ENCODE measurements at regions not wholly inside any gene's neighbourhood (a gene's known extent, or its start where the extent isn't known, plus 50 kb on each side); places are given as distances from the start of the nearest gene placed in this dataset.

DNA sequence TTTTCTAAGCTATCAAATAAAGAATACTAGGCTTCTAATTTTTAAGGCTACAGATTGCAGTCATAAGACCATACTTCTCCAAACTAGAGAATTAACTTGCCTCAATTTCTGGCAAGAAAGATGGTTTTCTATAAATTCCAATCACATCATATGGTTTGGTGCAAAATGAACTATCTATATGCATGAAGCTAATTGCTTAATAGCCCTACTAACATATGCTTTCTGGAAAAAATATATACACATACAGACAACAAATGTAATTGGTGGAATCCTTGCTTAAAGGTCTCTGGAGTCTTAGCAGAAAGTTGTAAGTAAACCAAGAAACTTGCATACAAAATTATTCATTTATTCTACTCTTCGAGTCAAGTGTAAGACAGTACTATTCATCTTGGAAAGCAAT, 113.1 kb upstream of the NANOGP8 start:
- H3K4me3 Mint-ChIP-seq: no peak overlapping the region
- no peaks in the 10 kb centered on the region for H3K36me3 Mint-ChIP-seq (ENCODE audit: low read depth)
- DNase-seq (ENCODE audit: low read depth, low spot score): no peak
- TF ChIP-seq, protein P1, sequence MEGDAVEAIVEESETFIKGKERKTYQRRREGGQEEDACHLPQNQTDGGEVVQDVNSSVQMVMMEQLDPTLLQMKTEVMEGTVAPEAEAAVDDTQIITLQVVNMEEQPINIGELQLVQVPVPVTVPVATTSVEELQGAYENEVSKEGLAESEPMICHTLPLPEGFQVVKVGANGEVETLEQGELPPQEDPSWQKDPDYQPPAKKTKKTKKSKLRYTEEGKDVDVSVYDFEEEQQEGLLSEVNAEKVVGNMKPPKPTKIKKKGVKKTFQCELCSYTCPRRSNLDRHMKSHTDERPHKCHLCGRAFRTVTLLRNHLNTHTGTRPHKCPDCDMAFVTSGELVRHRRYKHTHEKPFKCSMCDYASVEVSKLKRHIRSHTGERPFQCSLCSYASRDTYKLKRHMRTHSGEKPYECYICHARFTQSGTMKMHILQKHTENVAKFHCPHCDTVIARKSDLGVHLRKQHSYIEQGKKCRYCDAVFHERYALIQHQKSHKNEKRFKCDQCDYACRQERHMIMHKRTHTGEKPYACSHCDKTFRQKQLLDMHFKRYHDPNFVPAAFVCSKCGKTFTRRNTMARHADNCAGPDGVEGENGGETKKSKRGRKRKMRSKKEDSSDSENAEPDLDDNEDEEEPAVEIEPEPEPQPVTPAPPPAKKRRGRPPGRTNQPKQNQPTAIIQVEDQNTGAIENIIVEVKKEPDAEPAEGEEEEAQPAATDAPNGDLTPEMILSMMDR (conservative IDR thresholded peaks at IDR 0.05): no peak
- H3K27ac Mint-ChIP-seq (ENCODE audit: unreplicated experiment): no peak overlapping the region
- H3K4me1 Mint-ChIP-seq: peaks cover 15% of the 10 kb centered on the region
- H3K27me3 Mint-ChIP-seq (ENCODE audit: low read depth): no peaks in the 10 kb centered on the region
- H3K9me3 Mint-ChIP-seq: peaks cover 2% of the 10 kb centered on the region

DNA sequence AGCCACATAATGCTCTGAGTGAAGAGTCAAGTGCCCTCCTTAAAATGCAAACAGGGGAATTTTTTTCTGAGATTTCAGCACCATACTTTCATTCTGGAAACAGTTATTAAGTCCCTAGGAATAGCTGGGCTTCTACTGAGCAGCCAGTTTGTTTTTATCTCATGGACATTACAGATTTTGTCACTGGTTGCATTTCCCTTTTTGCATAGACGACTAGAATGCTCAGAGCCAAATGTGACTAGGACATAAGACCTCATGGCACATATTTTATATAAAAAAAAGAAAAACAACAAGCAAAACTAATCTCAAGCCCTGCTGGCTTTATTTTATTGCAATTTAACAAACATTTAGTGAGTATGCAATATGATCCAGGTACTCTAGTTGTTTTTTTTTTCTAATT, 112.7 kb upstream of the NANOGP8 start:
- H3K36me3 Mint-ChIP-seq (ENCODE audit: low read depth): no peaks in the 10 kb centered on the region
- peaks cover 15% of the 10 kb centered on the region for H3K4me1 Mint-ChIP-seq
- DNase-seq (ENCODE audit: low read depth, low spot score): no peak
- H3K9me3 Mint-ChIP-seq: peaks cover 2% of the 10 kb centered on the region
- TF ChIP-seq, protein P1 (conservative IDR thresholded peaks at IDR 0.05): no peak
- H3K4me3 Mint-ChIP-seq: no peak overlapping the region
- no peaks in the 10 kb centered on the region for H3K27me3 Mint-ChIP-seq (ENCODE audit: low read depth)
- no peak overlapping the region for H3K27ac Mint-ChIP-seq (ENCODE audit: unreplicated experiment)

DNA sequence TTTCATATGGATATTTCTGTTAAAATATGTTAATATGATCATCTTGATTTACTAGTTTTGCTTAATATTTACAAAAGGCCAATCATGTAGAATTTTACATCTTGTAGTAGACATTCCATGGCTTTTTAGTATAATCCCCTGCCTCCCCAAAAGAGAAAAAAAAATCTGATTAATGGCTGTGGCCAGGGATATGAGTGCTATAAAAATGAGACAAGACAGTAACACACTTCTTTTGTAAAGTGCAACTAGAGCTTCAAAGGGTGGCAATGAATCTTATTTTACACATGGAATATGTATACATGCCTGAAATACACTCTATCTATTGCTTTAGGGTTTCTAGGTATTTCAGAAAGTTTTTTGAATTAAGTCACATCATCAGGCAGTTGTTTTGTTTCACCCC, 112.2 kb upstream of the NANOGP8 start:
- Mint-ChIP-seq H3K9me3 (peaks cover 6% of the 10 kb centered on the region), H3K27ac (ENCODE audit: unreplicated experiment) (no peak overlapping the region), H3K27me3 (ENCODE audit: low read depth) (no peaks in the 10 kb centered on the region), H3K36me3 (ENCODE audit: low read depth) (peaks cover 4% of the 10 kb centered on the region), H3K4me1 (peaks cover 15% of the 10 kb centered on the region), H3K4me3 (no peak overlapping the region)
- TF ChIP-seq, protein P1 (conservative IDR thresholded peaks at IDR 0.05): no peak
- no peak for DNase-seq (ENCODE audit: low read depth, low spot score)

- Mint-ChIP-seq H3K27ac (ENCODE audit: unreplicated experiment) (no peak overlapping the region), H3K4me1 (peaks cover 15% of the 10 kb centered on the region), H3K36me3 (ENCODE audit: low read depth) (peaks cover 10% of the 10 kb centered on the region), H3K4me3 (no peak overlapping the region), H3K9me3 (peaks cover 12% of the 10 kb centered on the region), H3K27me3 (ENCODE audit: low read depth) (no peaks in the 10 kb centered on the region)
- TF ChIP-seq, protein P1 (conservative IDR thresholded peaks at IDR 0.05): no peak
- no peak for DNase-seq (ENCODE audit: low read depth, low spot score)
Observed at GRCh38 chr15:35196273-35196672, 111.2 kb upstream of the NANOGP8 start.

DNA sequence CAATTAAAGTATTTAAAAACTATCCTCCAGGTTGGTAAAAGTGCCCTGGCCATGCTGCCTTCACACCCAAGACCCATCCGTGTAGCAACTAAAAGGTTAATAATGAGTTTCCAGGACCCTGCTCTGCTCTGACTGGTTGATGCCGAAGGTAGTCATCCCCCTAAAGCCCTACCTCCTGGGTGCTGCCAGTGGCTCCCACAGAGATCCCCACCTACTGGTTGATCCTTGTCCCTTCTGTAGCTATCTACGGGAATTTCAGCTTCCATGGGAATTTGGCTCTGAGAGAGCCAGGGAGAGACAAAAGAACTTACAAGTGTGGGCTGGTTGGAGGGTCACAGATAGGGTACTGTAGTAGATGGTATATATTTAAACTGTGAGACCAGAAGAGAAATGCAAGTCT, 110.6 kb upstream of the NANOGP8 start:
- TF ChIP-seq, protein P1 (conservative IDR thresholded peaks at IDR 0.05): no peak
- peak overlapping the region; percentile 5 for H3K27ac Mint-ChIP-seq (ENCODE audit: unreplicated experiment)
- H3K4me3 Mint-ChIP-seq: no peak overlapping the region
- peaks cover 15% of the 10 kb centered on the region for H3K9me3 Mint-ChIP-seq
- peaks cover 15% of the 10 kb centered on the region for H3K4me1 Mint-ChIP-seq
- DNase-seq (ENCODE audit: low read depth, low spot score): no peak
- H3K27me3 Mint-ChIP-seq (ENCODE audit: low read depth): no peaks in the 10 kb centered on the region
- peaks cover 14% of the 10 kb centered on the region for H3K36me3 Mint-ChIP-seq (ENCODE audit: low read depth)

- no peak overlapping the region for H3K27ac Mint-ChIP-seq (ENCODE audit: unreplicated experiment)
- no peak for DNase-seq (ENCODE audit: low read depth, low spot score)
- H3K4me1 Mint-ChIP-seq: peaks cover 15% of the 10 kb centered on the region
- TF ChIP-seq, protein P1 (conservative IDR thresholded peaks at IDR 0.05): no peak
- peaks cover 20% of the 10 kb centered on the region for H3K9me3 Mint-ChIP-seq
- no peaks in the 10 kb centered on the region for H3K27me3 Mint-ChIP-seq (ENCODE audit: low read depth)
- H3K4me3 Mint-ChIP-seq: no peak overlapping the region
- peaks cover 18% of the 10 kb centered on the region for H3K36me3 Mint-ChIP-seq (ENCODE audit: low read depth)
Observed at GRCh38 chr15:35195031-35195430, 109.9 kb upstream of the NANOGP8 start.

Data from neural crest cell (in vitro differentiated cells).